ENCODE measurements at regions not wholly inside any gene's neighbourhood (a gene's known extent, or its start where the extent isn't known, plus 50 kb on each side); places are given as distances from the start of the nearest gene placed in this dataset.

DNA sequence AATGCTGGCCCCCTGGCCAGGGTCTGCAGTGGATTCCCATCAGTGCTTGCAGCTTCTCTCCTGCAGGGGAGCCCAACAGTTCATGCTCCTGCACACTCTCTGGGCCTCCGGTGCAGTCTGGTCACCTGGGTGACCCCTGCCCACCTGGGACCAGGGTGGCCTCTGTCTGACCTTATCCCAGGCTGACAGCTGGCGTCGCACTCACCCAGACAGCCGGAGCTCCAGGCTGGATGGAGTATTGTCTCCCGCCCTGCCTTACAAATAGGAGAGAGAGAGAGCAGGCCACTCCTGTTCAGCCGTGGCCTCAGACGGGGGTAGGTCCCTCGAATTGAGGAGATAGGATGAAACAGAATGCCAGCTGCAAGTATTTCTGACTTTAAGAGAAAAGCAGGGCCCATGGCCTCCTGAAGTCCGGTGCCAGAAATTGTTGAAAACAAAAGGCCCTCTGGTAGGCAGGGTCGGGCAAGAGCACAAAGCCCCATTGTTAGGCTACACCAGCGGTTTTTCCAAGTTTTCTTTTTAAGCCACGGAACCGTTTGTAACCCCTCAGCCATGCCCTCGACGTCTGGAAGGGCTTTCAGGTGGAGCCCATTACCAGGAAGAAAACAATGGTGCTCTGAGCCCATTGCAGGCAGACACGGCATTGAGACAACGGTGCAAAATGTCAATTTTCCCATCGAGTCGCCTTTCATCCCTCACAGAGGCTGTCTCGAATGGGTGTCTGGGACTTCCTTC is 258.4 kb downstream of the BCL11A start:
- no peak for TF ChIP-seq MAFK (IDR thresholded peaks at IDR 0.05; ENCODE audit: partially characterized antibody)
- TF ChIP-seq, protein P1, sequence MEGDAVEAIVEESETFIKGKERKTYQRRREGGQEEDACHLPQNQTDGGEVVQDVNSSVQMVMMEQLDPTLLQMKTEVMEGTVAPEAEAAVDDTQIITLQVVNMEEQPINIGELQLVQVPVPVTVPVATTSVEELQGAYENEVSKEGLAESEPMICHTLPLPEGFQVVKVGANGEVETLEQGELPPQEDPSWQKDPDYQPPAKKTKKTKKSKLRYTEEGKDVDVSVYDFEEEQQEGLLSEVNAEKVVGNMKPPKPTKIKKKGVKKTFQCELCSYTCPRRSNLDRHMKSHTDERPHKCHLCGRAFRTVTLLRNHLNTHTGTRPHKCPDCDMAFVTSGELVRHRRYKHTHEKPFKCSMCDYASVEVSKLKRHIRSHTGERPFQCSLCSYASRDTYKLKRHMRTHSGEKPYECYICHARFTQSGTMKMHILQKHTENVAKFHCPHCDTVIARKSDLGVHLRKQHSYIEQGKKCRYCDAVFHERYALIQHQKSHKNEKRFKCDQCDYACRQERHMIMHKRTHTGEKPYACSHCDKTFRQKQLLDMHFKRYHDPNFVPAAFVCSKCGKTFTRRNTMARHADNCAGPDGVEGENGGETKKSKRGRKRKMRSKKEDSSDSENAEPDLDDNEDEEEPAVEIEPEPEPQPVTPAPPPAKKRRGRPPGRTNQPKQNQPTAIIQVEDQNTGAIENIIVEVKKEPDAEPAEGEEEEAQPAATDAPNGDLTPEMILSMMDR (IDR thresholded peaks at IDR 0.05): no peak

Measured in A549 (cell line).